ENCODE measurements at regions not wholly inside any gene's neighbourhood (a gene's known extent, or its start where the extent isn't known, plus 50 kb on each side); places are given as distances from the start of the nearest gene placed in this dataset.

DNA sequence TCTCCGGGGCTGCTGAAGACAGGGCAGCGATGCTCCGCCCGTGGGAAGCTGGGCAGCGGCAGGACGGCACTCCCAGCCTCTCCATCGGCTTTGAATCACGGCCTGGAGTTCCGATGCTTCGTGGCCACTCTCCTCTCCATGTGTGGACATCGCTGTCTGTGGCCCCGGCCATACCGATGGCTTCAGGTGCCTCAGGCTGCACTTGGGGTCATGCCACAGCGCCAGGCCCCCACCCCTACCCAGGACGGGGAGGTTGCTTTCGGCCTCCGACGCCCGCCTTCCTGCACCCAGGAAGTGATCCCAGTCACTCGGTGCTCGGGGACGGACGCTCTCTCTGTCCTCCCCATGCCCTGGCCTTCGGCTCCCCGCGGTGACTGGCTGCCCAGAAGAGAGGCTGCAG, 180.7 kb downstream of the BANP start:
- Histone ChIP-seq H3K4me3 (replicated peaks in 1 of 3; ENCODE audit: insufficient read depth in 1 of 3, low read depth in 1 of 3, low read length in 3 of 3) (no peak overlapping the region), H4K20me1 (replicated peaks; ENCODE audit: control insufficient read depth, extremely low read depth, insufficient read depth, low read length) (no peaks in the 10 kb centered on the region), H3K4me2 (ENCODE audit: insufficient read depth, low read length) (no peak overlapping the region), H3K4me1 (ENCODE audit: control insufficient read depth, extremely low read depth, insufficient read depth, low read length) (no peaks in the 10 kb centered on the region), H3K79me2 (ENCODE audit: control insufficient read depth, insufficient read depth, low read length) (no peaks in the 10 kb centered on the region), H3K27ac (ENCODE audit: insufficient read depth, low read depth, low read length) (no peak overlapping the region), H2AFZ (ENCODE audit: low read depth, low read length) (no peak overlapping the region), H3K9me1 (replicated peaks; ENCODE audit: control insufficient read depth, extremely low read depth, insufficient read depth, low read length) (no peaks in the 10 kb centered on the region), H3K9ac (replicated peaks; ENCODE audit: extremely low read depth, insufficient read depth, low read length) (no peak overlapping the region), H3K27me3 (ENCODE audit: control insufficient read depth in 2 of 2, insufficient read depth in 2 of 2, low read length in 2 of 2) (no peaks in the 10 kb centered on the region), H3K9me3 (replicated peaks; ENCODE audit: control insufficient read depth, insufficient read depth, low read length) (no peaks in the 10 kb centered on the region), H3K36me3 (ENCODE audit: control insufficient read depth in 2 of 2, extremely low read depth in 1 of 2, insufficient read depth in 2 of 2, low read length in 2 of 2) (no peaks in the 10 kb centered on the region)
- no peak for DNase-seq (ENCODE audit: low read depth, low spot score)
- intact Hi-C loops (cut with micrococcal nuclease) (no loop called here), dilution Hi-C loops (cut with MboI; ENCODE audit: extremely low pct_ligation_motif_present, low sequenced_read_pairs) (no loop called here)
- no peak for TF ChIP-seq MYC (IDR thresholded peaks at IDR 0.05; ENCODE audit: low read depth, low read length)
- TF ChIP-seq, protein P1, sequence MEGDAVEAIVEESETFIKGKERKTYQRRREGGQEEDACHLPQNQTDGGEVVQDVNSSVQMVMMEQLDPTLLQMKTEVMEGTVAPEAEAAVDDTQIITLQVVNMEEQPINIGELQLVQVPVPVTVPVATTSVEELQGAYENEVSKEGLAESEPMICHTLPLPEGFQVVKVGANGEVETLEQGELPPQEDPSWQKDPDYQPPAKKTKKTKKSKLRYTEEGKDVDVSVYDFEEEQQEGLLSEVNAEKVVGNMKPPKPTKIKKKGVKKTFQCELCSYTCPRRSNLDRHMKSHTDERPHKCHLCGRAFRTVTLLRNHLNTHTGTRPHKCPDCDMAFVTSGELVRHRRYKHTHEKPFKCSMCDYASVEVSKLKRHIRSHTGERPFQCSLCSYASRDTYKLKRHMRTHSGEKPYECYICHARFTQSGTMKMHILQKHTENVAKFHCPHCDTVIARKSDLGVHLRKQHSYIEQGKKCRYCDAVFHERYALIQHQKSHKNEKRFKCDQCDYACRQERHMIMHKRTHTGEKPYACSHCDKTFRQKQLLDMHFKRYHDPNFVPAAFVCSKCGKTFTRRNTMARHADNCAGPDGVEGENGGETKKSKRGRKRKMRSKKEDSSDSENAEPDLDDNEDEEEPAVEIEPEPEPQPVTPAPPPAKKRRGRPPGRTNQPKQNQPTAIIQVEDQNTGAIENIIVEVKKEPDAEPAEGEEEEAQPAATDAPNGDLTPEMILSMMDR (IDR thresholded peaks at IDR 0.05; ENCODE audit: extremely low read depth in 1 of 2, insufficient read depth in 1 of 2, low read depth in 1 of 2, low read length in 2 of 2) = no peak
- TF ChIP-seq POLR2A (IDR thresholded peaks at IDR 0.05; ENCODE audit: low read depth, low read length) = no peak
- TF ChIP-seq POLR2AphosphoS5 (IDR thresholded peaks at IDR 0.05; ENCODE audit: insufficient read depth, low read depth, low read length) = no peak
- TF ChIP-seq JUN (IDR thresholded peaks at IDR 0.05; ENCODE audit: borderline replicate concordance, insufficient read depth, insufficient read length, low read depth) = no peak
- TF ChIP-seq MAX (IDR thresholded peaks at IDR 0.05; ENCODE audit: insufficient read depth, insufficient read length) = no peak
- TF ChIP-seq FOS (IDR thresholded peaks at IDR 0.05; ENCODE audit: borderline replicate concordance, insufficient read depth, low read length) = no peak
- no peak for TF ChIP-seq EZH2 (IDR thresholded peaks at IDR 0.05; ENCODE audit: borderline replicate concordance, low read depth, low read length, severe bottlenecking)
- TF ChIP-seq GATA2 (IDR thresholded peaks at IDR 0.05; ENCODE audit: insufficient read depth, insufficient read length, low read depth, low read length) = no peak
- FAIRE-seq = no peak
- ChIA-PET CTCF (no interaction called here), POLR2A (no interaction called here)
- no TSS peak for BruUV-seq (replicated peaks)
